ENCODE measurements at regions not wholly inside any gene's neighbourhood (a gene's known extent, or its start where the extent isn't known, plus 50 kb on each side); places are given as distances from the start of the nearest gene placed in this dataset.

- no peaks in the 10 kb centered on the region for H3K4me1 ChIP-seq (ENCODE audit: control insufficient read depth, insufficient read depth, low read length)
- Mint-ChIP-seq H3K27ac (no peak overlapping the region), H3K9me3 (peaks cover 12 to 13% of the 10 kb centered on the region in 2 donors), H3K27me3 (ENCODE audit: low read depth in 2 of 2) (no peaks in the 10 kb centered on the region), H3K36me3 (peaks cover 6% of the 10 kb centered on the region), H3K4me3 (no peak overlapping the region), H3K4me1 (no peaks in the 10 kb centered on the region)
- H3K9me3 ChIP-seq (ENCODE audit: control insufficient read depth, insufficient read depth, low read length): no peaks in the 10 kb centered on the region
- H3K27ac ChIP-seq (ENCODE audit: low read length): no peak overlapping the region
- WGBS (ENCODE audit: insufficient coverage): 96% methylated on average over 11 of the region's 12 CpGs
- no peak overlapping the region for H3K4me3 ChIP-seq (ENCODE audit: low read length)
- intact Hi-C loops (cut with micrococcal nuclease): no loop called here
- H3K27me3 ChIP-seq (ENCODE audit: control insufficient read depth, insufficient read depth, low read length): no peaks in the 10 kb centered on the region
- TF ChIP-seq CTCF (IDR thresholded peaks at IDR 0.05): no peak
- ATAC-seq (no peak), DNase-seq (no peak)
- no peaks in the 10 kb centered on the region for H3K36me3 ChIP-seq (ENCODE audit: control insufficient read depth, insufficient read depth, low read length)
Observed at GRCh38 chr3:103767635-103768034, 1332.8 kb downstream of the ZPLD1 start.

- intact Hi-C loops (cut with micrococcal nuclease): no loop called here
- no peaks in the 10 kb centered on the region for H3K36me3 ChIP-seq (ENCODE audit: control insufficient read depth, insufficient read depth, low read length)
Observed at GRCh38 chr3:103785017-103785416, 1350.2 kb downstream of the ZPLD1 start.

GRCh38 chr3:103785537-103785936, 1350.7 kb downstream of the ZPLD1 start:
- Histone ChIP-seq H3K9me3 (ENCODE audit: control insufficient read depth, insufficient read depth, low read length) (no peaks in the 10 kb centered on the region), H3K27me3 (ENCODE audit: control insufficient read depth, insufficient read depth, low read length) (no peaks in the 10 kb centered on the region), H3K4me1 (ENCODE audit: control insufficient read depth, insufficient read depth, low read length) (no peaks in the 10 kb centered on the region), H3K36me3 (ENCODE audit: control insufficient read depth, insufficient read depth, low read length) (no peaks in the 10 kb centered on the region), H3K27ac (ENCODE audit: low read length) (no peak overlapping the region), H3K4me3 (ENCODE audit: low read length) (no peak overlapping the region)
- no peak for TF ChIP-seq CTCF (IDR thresholded peaks at IDR 0.05)
- intact Hi-C loops (cut with micrococcal nuclease): no loop called here
- Mint-ChIP-seq H3K4me3 (no peak overlapping the region), H3K9me3 (peaks cover 10 to 11% of the 10 kb centered on the region in 2 donors), H3K36me3 (no peaks in the 10 kb centered on the region), H3K4me1 (no peaks in the 10 kb centered on the region), H3K27ac (no peak overlapping the region), H3K27me3 (ENCODE audit: low read depth in 2 of 2) (no peaks in the 10 kb centered on the region)
- WGBS (ENCODE audit: insufficient coverage): 86% methylated on average over 1 of the region's 1 CpG
- DNase-seq: no peak
- ATAC-seq: no peak

More at GRCh38 chr3:103785017-103785416, 1350.2 kb downstream of the ZPLD1 start:
- no peaks in the 10 kb centered on the region for H3K27me3 ChIP-seq (ENCODE audit: control insufficient read depth, insufficient read depth, low read length)
- no peaks in the 10 kb centered on the region for H3K4me1 ChIP-seq (ENCODE audit: control insufficient read depth, insufficient read depth, low read length)
- no peak overlapping the region for H3K27ac ChIP-seq (ENCODE audit: low read length)
- WGBS (ENCODE audit: insufficient coverage): 60% methylated on average over 1 of the region's 2 CpGs
- no peaks in the 10 kb centered on the region for H3K9me3 ChIP-seq (ENCODE audit: control insufficient read depth, insufficient read depth, low read length)
- Mint-ChIP-seq H3K27me3 (ENCODE audit: low read depth in 2 of 2) (no peaks in the 10 kb centered on the region), H3K4me1 (no peaks in the 10 kb centered on the region), H3K4me3 (no peak overlapping the region), H3K36me3 (no peaks in the 10 kb centered on the region), H3K27ac (no peak overlapping the region), H3K9me3 (peaks cover 10 to 11% of the 10 kb centered on the region in 2 donors)
- TF ChIP-seq CTCF (IDR thresholded peaks at IDR 0.05): no peak
- H3K4me3 ChIP-seq (ENCODE audit: low read length): no peak overlapping the region
- ATAC-seq (no peak), DNase-seq (no peak)

GRCh38 chr3:103786296-103786695, 1351.5 kb downstream of the ZPLD1 start:
- intact Hi-C loops (cut with micrococcal nuclease): no loop called here
- Mint-ChIP-seq H3K4me1 (no peaks in the 10 kb centered on the region), H3K9me3 (peaks cover 10 to 11% of the 10 kb centered on the region in 2 donors), H3K36me3 (no peaks in the 10 kb centered on the region), H3K27me3 (ENCODE audit: low read depth in 2 of 2) (no peaks in the 10 kb centered on the region), H3K27ac (no peak overlapping the region), H3K4me3 (no peak overlapping the region)
- Histone ChIP-seq H3K4me3 (ENCODE audit: low read length) (no peak overlapping the region), H3K36me3 (ENCODE audit: control insufficient read depth, insufficient read depth, low read length) (no peaks in the 10 kb centered on the region), H3K4me1 (ENCODE audit: control insufficient read depth, insufficient read depth, low read length) (no peaks in the 10 kb centered on the region), H3K27ac (ENCODE audit: low read length) (no peak overlapping the region), H3K27me3 (ENCODE audit: control insufficient read depth, insufficient read depth, low read length) (no peaks in the 10 kb centered on the region), H3K9me3 (ENCODE audit: control insufficient read depth, insufficient read depth, low read length) (no peaks in the 10 kb centered on the region)
- no peak for TF ChIP-seq CTCF (IDR thresholded peaks at IDR 0.05)
- 60% methylated on average over 4 of the region's 4 CpGs for WGBS (ENCODE audit: insufficient coverage)
- ATAC-seq (no peak), DNase-seq (no peak)
